Endometrium (tissue), 2 donors: ENCODE measurements at regions not wholly inside any gene's neighbourhood (a gene's known extent, or its start where the extent isn't known, plus 50 kb on each side); places are given as distances from the start of the nearest gene placed in this dataset.
"Not testable (repeated sequence)": the region's sequence is repeated elsewhere in the genome, so short reads cannot be mapped to it uniquely, and the experiment has no call there.

Experiments used
- FAIRE-seq: peaks from 2 replicates; lab custom pipeline; 2012; peaks lifted over from hg19 to GRCh38; lab: Jason Lieb, UNC
- donor health status: control.
- donor health status: control.

- FAIRE-seq, result no peak
These were observed 780.0 kb downstream of the SORCS1 start for GRCh38 chr10:106384496-106384895.

- FAIRE-seq, result no peak
These were observed 783.8 kb downstream of the SORCS1 start for GRCh38 chr10:106380706-106381105.

GRCh38 chr10:106378251-106378650, 786.3 kb downstream of the SORCS1 start:
- FAIRE-seq, result no peak

GRCh38 chr10:106370751-106371150, 793.8 kb downstream of the SORCS1 start:
- FAIRE-seq, result no peak

- FAIRE-seq, result no peak
These were observed 803.6 kb downstream of the SORCS1 start for GRCh38 chr10:106360870-106361269.

- no peak for FAIRE-seq
These were observed 809.1 kb downstream of the SORCS1 start for GRCh38 chr10:106355450-106355849.

- no peak for FAIRE-seq
These were observed 815.6 kb downstream of the SORCS1 start for GRCh38 chr10:106348933-106349332.

GRCh38 chr10:106347547-106347946, 817.0 kb downstream of the SORCS1 start:
- FAIRE-seq, result no peak

GRCh38 chr10:106343539-106343938, 821.0 kb downstream of the SORCS1 start:
- not testable (repeated sequence) for FAIRE-seq

GRCh38 chr10:106341356-106341755, 823.1 kb downstream of the SORCS1 start:
- FAIRE-seq, result no peak

- FAIRE-seq, result no peak
These were observed 826.0 kb downstream of the SORCS1 start for GRCh38 chr10:106338486-106338885.

GRCh38 chr10:106336874-106337273, 827.6 kb downstream of the SORCS1 start:
- FAIRE-seq, result no peak

- no peak for FAIRE-seq
These were observed 836.8 kb downstream of the SORCS1 start for GRCh38 chr10:106327747-106328146.

- FAIRE-seq, result no peak
These were observed 843.6 kb downstream of the SORCS1 start for GRCh38 chr10:106320876-106321275.

- no peak for FAIRE-seq
These were observed 844.4 kb downstream of the SORCS1 start for GRCh38 chr10:106320078-106320477.

GRCh38 chr10:106317554-106317953, 847.0 kb downstream of the SORCS1 start:
- no peak for FAIRE-seq

GRCh38 chr10:106313041-106313440, 851.5 kb downstream of the SORCS1 start:
- no peak for FAIRE-seq

GRCh38 chr10:106312087-106312486, 852.4 kb downstream of the SORCS1 start:
- FAIRE-seq, result no peak

GRCh38 chr10:106311590-106311989, 852.9 kb downstream of the SORCS1 start:
- FAIRE-seq, result no peak

GRCh38 chr10:106310596-106310995, 853.9 kb downstream of the SORCS1 start:
- no peak for FAIRE-seq

- FAIRE-seq, result no peak
These were observed 855.1 kb downstream of the SORCS1 start for GRCh38 chr10:106309376-106309775.

- no peak for FAIRE-seq
These were observed 856.2 kb downstream of the SORCS1 start for GRCh38 chr10:106308284-106308683.

GRCh38 chr10:106304056-106304455, 860.5 kb downstream of the SORCS1 start:
- FAIRE-seq, result no peak

GRCh38 chr10:106302961-106303360, 861.5 kb downstream of the SORCS1 start:
- no peak for FAIRE-seq

GRCh38 chr10:106301146-106301545, 863.4 kb downstream of the SORCS1 start:
- no peak for FAIRE-seq
